ENCODE measurements at regions not wholly inside any gene's neighbourhood (a gene's known extent, or its start where the extent isn't known, plus 50 kb on each side); places are given as distances from the start of the nearest gene placed in this dataset.

GRCh38 chr12:48263617-48264016 is 60.5 kb upstream of the OR10AD1 start:
- Histone ChIP-seq H3K36me3 (ENCODE audit: control insufficient read depth in 2 of 2, insufficient read depth in 2 of 2, low read length in 1 of 2) (no peaks in the 10 kb centered on the region), H3K9me3 (replicated peaks; ENCODE audit: control insufficient read depth, insufficient read depth, low read length) (no peaks in the 10 kb centered on the region), H3K4me2 (ENCODE audit: control insufficient read depth, insufficient read depth) (no peak overlapping the region), H3K79me2 (ENCODE audit: control insufficient read depth, insufficient read depth, low read length) (no peaks in the 10 kb centered on the region), H3K4me3 (no peak overlapping the region), H4K20me1 (ENCODE audit: control insufficient read depth, insufficient read depth) (no peaks in the 10 kb centered on the region), H3K27ac (ENCODE audit: control insufficient read depth, insufficient read depth) (no peak overlapping the region), H2AFZ (ENCODE audit: control insufficient read depth, low read depth, low read length) (no peak overlapping the region), H3K4me1 (ENCODE audit: control insufficient read depth, insufficient read depth, low read length) (no peaks in the 10 kb centered on the region), H3K9ac (ENCODE audit: control insufficient read depth, insufficient read depth, low read length) (no peak overlapping the region), H3K27me3 (replicated peaks in 1 of 2; ENCODE audit: control insufficient read depth in 2 of 2, insufficient read depth in 2 of 2, low read length in 1 of 2) (0 out of 4 replicates have a peak, but pooled peaks cover 0 to 2% of the 10 kb centered on the region in 2 experiments)
- no peak for ATAC-seq
- ChIA-PET SMC1A (ENCODE audit: uncharacterized antibody, unreplicated experiment) (no interaction called here), RAD21 (ENCODE audit: unreplicated experiment) (no interaction called here), CTCF (no interaction called here), POLR2A (no interaction called here)
- BruUV-seq (replicated peaks) = no TSS peak
- no peak for DNase-seq (ENCODE audit: low read depth, low spot score)
- TF ChIP-seq ZNF622 (IDR thresholded peaks at IDR 0.05) = no peak
- TF ChIP-seq ATF7 (IDR thresholded peaks at IDR 0.05; ENCODE audit: low read depth) = no peak
- no peak for TF ChIP-seq TARDBP (IDR thresholded peaks at IDR 0.05; ENCODE audit: borderline replicate concordance)
- no peak for TF ChIP-seq E2F8 (IDR thresholded peaks at IDR 0.05; ENCODE audit: low read depth, partially characterized antibody)
- TF ChIP-seq, protein P1, sequence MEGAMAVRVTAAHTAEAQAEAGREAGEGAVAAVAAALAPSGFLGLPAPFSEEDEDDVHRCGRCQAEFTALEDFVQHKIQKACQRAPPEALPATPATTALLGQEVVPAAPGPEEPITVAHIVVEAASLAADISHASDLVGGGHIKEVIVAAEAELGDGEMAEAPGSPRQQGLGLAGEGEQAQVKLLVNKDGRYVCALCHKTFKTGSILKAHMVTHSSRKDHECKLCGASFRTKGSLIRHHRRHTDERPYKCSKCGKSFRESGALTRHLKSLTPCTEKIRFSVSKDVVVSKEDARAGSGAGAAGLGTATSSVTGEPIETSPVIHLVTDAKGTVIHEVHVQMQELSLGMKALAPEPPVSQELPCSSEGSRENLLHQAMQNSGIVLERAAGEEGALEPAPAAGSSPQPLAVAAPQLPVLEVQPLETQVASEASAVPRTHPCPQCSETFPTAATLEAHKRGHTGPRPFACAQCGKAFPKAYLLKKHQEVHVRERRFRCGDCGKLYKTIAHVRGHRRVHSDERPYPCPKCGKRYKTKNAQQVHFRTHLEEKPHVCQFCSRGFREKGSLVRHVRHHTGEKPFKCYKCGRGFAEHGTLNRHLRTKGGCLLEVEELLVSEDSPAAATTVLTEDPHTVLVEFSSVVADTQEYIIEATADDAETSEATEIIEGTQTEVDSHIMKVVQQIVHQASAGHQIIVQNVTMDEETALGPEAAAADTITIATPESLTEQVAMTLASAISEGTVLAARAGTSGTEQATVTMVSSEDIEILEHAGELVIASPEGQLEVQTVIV (IDR thresholded peaks at IDR 0.05; ENCODE audit: borderline replicate concordance, partially characterized antibody) = no peak
- TF ChIP-seq MTA3 (IDR thresholded peaks at IDR 0.05; ENCODE audit: borderline replicate concordance, low read length) = no peak
- no peak for TF ChIP-seq RELA (IDR thresholded peaks at IDR 0.05; ENCODE audit: borderline replicate concordance, partially characterized antibody)
- no peak for TF ChIP-seq ZNF384 (IDR thresholded peaks at IDR 0.05; ENCODE audit: borderline replicate concordance, low read depth, low read length)
- no peak for TF ChIP-seq ZNF274 (IDR thresholded peaks at IDR 0.05; ENCODE audit: insufficient read depth, insufficient read length)
- no peak for TF ChIP-seq EZH2 (IDR thresholded peaks at IDR 0.05; ENCODE audit: borderline replicate concordance, control insufficient read depth, low read depth, low read length)
- no peak for TF ChIP-seq NKRF (conservative IDR thresholded peaks at IDR 0.05)
- no peak for TF ChIP-seq MXI1 (IDR thresholded peaks at IDR 0.05; ENCODE audit: low read depth, low read length)
- 10% methylated on average over 1 of the region's 1 CpG for WGBS (ENCODE audit: insufficient coverage, insufficient replicate concordance, low lambda C conversion rate, missing lambda C conversion rate)
- FAIRE-seq = no peak
- in situ Hi-C loops (cut with MboI) (no loop called here), intact Hi-C loops (cut with micrococcal nuclease; ENCODE audit: unreplicated experiment) (no loop called here)

Data from GM12878 (cell line).